ENCODE measurements at regions not wholly inside any gene's neighbourhood (a gene's known extent, or its start where the extent isn't known, plus 50 kb on each side); places are given as distances from the start of the nearest gene placed in this dataset.

DNA sequence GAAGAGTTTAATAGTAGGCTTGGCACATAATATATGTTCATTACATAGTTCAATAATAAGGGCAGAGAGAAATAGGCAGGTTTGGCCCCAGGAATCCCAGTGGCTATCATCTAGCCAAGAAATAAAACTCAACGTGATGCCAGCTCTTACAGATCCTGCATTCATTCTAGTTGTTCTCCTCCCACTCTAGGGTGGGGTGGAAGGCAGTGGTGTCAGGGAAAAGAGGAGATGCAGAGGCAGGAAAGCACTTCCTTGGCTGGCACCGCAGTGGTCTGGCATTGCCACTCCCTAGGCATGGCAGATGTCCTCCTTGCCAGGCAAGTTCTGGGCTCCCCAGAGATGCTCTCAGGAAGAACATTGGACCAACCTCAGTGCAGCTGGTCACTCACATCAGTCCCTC, 383.6 kb downstream of the GRIN2B start:
- no peak for TF ChIP-seq GATA1 (IDR thresholded peaks at IDR 0.05; ENCODE audit: low read depth, low read length)
- DNase-seq, result no peak

DNA sequence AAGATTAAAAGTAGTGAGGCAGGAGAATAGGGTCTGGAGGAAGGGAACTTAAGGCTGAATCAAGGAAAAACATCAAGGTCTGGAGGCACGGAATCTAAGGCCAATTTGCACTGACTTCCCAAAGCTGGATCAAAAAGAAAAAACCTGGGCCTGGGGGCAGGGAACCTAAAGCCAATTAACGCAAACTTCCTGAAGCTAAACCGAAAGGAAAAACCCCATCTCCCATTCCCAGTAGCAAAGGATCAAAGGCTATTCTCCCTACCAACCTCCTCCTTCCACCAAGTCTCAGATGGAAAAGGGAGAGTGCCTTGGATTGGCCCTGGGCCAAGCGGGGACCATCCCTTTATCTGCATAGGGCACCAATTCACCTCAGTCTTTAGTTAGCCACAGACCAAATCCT, 384.2 kb downstream of the GRIN2B start:
- TF ChIP-seq POLR2A (IDR thresholded peaks at IDR 0.05; ENCODE audit: low read length) (no peak), GATA1 (IDR thresholded peaks at IDR 0.05; ENCODE audit: low read depth, low read length) (no peak)

GRCh38 chr12:13596714-13597113, 384.7 kb downstream of the GRIN2B start:
- DNase-seq, result no peak
- TF ChIP-seq POLR2A (IDR thresholded peaks at IDR 0.05; ENCODE audit: low read length), result no peak
- TF ChIP-seq GATA1 (IDR thresholded peaks at IDR 0.05; ENCODE audit: low read depth, low read length), result no peak

More for the DNA sequence above, 384.2 kb downstream of the GRIN2B start:
- no peak for DNase-seq

- TF ChIP-seq GATA1 (IDR thresholded peaks at IDR 0.05; ENCODE audit: low read depth, low read length) (no peak), POLR2A (IDR thresholded peaks at IDR 0.05; ENCODE audit: low read length) (no peak)
- no peak for DNase-seq
Measured at GRCh38 chr12:13595536-13596443, 385.6 kb downstream of the GRIN2B start.

DNA sequence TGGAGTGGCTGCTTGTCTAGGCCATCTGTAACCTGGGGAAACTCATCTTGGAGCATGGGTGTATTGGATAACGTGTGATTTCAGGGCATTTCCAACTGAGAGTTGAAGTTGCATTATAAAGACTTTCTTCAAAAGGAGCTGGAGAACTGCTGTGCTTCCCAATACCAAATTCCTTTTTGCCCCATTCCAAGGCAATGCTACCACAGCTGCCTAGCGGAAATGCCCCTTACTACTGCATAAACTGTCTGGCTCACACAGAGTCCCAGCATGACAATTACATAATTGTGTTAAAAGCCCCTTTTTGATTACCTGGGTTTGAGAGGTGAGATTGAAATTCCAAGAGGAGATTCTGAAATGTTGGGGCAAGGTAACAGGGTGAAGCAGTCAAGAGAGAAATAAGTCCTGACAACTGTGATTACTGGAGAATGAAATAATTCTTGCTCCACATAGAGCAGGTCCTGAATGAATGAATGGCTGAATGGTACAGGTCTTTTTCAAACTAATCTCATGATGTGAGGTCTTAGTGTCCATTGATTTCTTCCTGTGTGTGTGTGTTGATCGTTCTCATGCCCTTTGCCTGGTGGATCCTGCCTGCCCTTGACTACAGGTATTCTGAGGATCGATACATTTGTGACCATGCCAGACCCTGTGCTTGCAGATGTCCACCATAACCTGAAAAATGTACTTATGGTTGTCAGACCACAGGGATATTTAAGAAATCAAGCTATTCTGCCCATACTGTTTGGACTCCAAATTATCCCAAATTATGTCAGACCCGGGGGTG, 386.5 kb downstream of the GRIN2B start:
- no peak for DNase-seq

DNA sequence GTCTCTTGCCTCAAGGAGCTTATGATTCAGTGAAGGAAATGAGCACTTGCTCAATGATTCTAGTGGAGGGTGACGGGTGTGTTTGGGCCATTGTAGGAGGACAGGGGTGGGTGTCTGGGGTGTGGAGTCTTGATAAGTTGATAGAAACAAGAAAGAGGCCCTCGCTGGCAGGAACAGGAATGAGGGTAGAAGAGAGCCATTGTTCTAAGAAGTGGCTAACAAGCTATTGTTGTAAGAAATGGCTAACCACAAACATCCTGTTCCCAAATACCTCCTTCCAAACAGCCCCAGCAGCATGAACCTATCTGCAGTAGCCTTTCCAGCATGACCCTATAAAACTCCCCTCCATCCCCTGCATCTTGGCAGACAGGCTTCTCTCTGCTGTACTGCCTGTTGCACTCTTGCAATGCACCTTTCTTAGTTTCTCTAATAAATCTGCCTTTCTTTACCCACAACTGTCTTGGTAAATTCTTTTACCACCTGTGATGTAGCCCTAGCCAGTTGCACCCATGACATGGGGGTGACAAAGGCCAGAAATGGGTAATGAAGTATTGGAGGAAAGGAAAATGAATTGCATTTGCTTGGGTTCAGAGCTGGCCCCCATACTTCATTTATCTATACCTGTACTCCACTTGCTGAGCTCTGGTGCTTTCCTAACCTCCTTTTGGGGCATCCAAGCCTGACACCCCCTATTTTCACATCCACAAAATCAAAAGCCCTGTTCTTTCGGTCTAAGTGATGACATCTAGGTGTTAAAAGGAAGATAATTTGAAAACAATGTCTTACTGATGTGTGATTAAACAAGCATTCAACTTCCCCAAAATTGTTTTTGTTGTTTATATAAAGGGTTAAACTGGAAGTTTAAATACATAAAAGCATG, 389.1 kb downstream of the GRIN2B start:
- TF ChIP-seq POLR2A (IDR thresholded peaks at IDR 0.05; ENCODE audit: low read length) (no peak), GATA1 (IDR thresholded peaks at IDR 0.05; ENCODE audit: low read depth, low read length) (no peak)
- no peak for DNase-seq

More for the DNA sequence above, 386.5 kb downstream of the GRIN2B start:
- no peak for TF ChIP-seq GATA1 (IDR thresholded peaks at IDR 0.05; ENCODE audit: low read depth, low read length)
- no peak for TF ChIP-seq POLR2A (IDR thresholded peaks at IDR 0.05; ENCODE audit: low read length)

DNA sequence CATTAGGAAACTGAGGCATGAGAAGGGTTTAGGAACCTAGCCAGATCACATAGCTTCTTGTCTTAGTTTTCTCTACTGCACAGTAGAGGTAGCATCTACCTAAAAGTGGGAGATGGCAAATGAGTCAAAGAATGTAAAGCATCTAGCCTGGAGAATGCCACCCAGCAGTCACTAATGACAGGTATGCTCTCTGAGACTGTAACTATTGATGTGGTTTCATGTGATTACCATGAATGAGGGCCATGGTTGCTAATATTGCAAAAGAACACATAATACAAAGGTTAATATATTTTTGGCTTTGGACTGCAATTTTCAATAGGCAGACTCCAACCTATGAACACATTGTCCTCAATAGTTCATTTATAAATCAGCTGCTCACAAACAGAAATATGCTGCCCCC, 389.9 kb downstream of the GRIN2B start:
- DNase-seq, result no peak
- TF ChIP-seq GATA1 (IDR thresholded peaks at IDR 0.05; ENCODE audit: low read depth, low read length), result no peak
- no peak for TF ChIP-seq POLR2A (IDR thresholded peaks at IDR 0.05; ENCODE audit: low read length)

GRCh38 chr12:13591059-13591458, 390.3 kb downstream of the GRIN2B start:
- no peak for TF ChIP-seq GATA1 (IDR thresholded peaks at IDR 0.05; ENCODE audit: low read depth, low read length)
- TF ChIP-seq POLR2A (IDR thresholded peaks at IDR 0.05; ENCODE audit: low read length), result no peak
- no peak for DNase-seq

GRCh38 chr12:13588574-13588973, 392.0 kb downstream of the EMP1 start:
- DNase-seq, result no peak
- no peak for TF ChIP-seq POLR2A (IDR thresholded peaks at IDR 0.05; ENCODE audit: low read length)
- TF ChIP-seq GATA1 (IDR thresholded peaks at IDR 0.05; ENCODE audit: low read depth, low read length), result no peak

- TF ChIP-seq POLR2A (IDR thresholded peaks at IDR 0.05; ENCODE audit: low read length) (no peak), GATA1 (IDR thresholded peaks at IDR 0.05; ENCODE audit: low read depth, low read length) (no peak)
- no peak for DNase-seq
Measured at GRCh38 chr12:13587721-13588390, 391.3 kb downstream of the EMP1 start.

- TF ChIP-seq GATA1 (IDR thresholded peaks at IDR 0.05; ENCODE audit: low read depth, low read length) (no peak), POLR2A (IDR thresholded peaks at IDR 0.05; ENCODE audit: low read length) (no peak)
- DNase-seq, result no peak
Measured at GRCh38 chr12:13586361-13586760, 389.8 kb downstream of the EMP1 start.

- no peak for TF ChIP-seq GATA1 (IDR thresholded peaks at IDR 0.05; ENCODE audit: low read depth, low read length)
- TF ChIP-seq POLR2A (IDR thresholded peaks at IDR 0.05; ENCODE audit: low read length), result no peak
- DNase-seq, result no peak
Measured at GRCh38 chr12:13584541-13584940, 388.0 kb downstream of the EMP1 start.

DNA sequence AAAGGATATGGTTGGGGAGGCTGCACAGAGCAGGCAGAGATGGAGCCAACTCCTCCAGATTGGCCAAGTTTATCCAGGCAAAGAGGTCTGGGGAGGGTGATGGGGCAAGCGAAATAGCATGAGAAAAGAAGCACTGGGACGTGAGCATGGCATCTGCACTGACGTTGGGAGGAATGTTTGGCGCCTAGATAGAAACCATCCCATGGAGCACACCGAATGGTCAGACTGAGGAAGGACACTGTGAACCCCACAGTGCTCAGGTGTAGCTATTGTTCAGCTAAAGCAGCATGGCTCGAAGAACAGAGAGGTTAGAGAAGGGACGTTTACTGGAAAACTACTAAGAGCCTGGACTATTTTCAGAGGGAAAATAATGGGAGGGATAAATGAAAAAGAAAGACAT, 387.1 kb downstream of the EMP1 start:
- no peak for DNase-seq
- TF ChIP-seq POLR2A (IDR thresholded peaks at IDR 0.05; ENCODE audit: low read length) (no peak), GATA1 (IDR thresholded peaks at IDR 0.05; ENCODE audit: low read depth, low read length) (no peak)

Measured in erythroblast (primary cell).